GM21526 (cell line): ENCODE measurements at regions not wholly inside any gene's neighbourhood (a gene's known extent, or its start where the extent isn't known, plus 50 kb on each side); places are given as distances from the start of the nearest gene placed in this dataset.

ENCODE experiments used
- ATAC-seq: cut with Tn5 transposase; IDR thresholded peaks from one replicate; pipeline ENCODE4 v1.9.1; 2021; ENCODE audit warnings: moderate library complexity; ENCODE audit not compliant: unreplicated experiment, low FRiP score

- no peak for ATAC-seq
Measured at GRCh38 chr3:66592016-66592761, 91.4 kb upstream of the LRIG1 start.

DNA sequence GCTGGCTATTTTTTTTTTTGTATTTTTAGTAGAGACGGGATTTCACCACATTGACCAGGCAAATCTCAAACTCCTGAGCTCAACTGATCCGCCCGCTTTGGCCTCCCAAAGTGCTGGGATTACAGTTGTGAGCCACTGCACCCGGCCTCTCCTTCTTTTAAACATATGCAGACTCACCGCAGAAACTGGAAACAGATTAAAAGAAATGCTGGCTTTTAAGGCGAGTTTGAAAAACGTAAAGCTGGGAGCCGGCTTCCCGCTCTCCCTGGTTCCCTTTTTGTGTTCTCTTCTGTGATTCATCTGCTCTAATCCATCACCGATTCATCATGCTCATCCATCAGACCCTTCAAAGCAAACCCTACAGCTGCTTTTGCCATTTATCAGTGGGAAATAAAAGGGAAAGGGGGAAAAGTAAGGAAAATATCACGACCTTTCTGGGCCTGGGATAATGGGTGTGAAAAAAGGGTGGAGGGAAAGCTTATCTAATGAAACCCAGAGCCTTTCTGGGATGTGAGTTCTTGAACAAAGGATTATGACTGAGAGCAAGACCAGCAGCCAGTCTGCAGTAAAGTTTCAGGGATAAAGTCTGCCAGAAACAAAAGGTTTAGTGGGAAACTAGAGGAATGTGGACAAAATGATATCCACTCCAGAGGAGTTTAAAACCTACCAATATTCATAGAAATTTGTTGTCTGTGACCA is 92.3 kb upstream of the LRIG1 start:
- no peak for ATAC-seq

GRCh38 chr3:66593978-66594377 is 93.2 kb upstream of the LRIG1 start:
- ATAC-seq = no peak

GRCh38 chr3:66597308-66597863 is 96.6 kb upstream of the LRIG1 start:
- no peak for ATAC-seq

- ATAC-seq = no peak
Measured at GRCh38 chr3:66598168-66598567, 97.3 kb upstream of the LRIG1 start.

DNA sequence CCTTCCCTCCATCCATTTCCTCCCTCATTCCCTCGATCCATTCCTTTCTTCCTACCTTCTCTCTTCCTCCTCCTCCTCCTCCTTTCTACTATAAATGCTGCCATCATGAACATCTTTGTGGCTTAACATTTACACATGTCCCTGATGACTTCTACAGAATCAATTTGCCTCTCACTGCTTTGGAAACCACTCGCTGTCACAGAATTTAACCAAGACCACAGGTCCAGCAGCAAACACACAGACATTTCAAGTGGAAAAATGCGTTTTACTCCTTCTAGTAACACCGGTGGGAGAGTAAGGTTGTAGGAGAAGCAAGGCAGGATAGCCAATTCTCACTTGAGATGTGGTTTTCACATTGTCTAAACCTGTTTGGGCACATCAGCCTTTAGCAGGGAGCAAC is 101.4 kb upstream of the LRIG1 start:
- no peak for ATAC-seq

DNA sequence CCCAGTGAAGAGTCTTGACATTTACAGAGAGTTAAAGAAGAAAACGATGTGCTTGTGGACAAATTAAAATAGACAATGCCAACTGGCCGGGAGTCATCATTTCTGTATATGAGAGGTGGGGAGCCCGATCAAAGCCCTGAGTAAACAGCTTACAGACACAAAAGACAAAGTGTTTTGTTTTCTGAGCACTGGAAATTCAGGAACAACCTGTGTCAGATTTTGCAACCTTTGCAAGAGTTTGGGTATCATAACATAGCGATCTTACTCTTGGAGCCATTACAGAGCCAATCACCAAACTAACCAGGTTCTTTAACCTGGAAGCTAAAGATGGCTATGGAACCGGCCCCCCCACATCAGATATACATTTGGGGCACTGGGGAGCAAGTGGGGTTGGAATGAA is 101.9 kb upstream of the LRIG1 start:
- no peak for ATAC-seq

DNA sequence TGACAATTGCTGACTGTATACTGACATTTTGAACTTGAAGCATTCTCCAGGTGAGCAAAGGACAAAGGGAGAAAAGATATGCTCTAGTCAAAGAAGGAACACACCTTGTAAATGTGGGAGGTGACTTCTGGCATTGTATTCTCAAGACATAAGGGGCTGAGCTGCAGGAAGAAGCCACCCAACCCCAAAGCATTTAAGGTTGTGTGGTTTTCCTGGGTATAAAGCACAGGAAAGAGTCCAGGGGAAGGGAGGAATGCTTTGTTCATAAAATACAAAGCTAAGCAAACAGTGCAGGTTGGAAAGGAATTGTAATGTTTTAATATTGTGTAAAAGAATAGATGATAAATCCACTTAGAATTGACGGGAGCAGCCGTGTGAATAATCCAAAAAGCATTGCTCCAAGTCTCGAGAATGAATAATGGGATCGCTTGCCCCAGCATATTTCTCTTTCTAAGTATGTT is 102.4 kb upstream of the LRIG1 start:
- ATAC-seq = no peak

DNA sequence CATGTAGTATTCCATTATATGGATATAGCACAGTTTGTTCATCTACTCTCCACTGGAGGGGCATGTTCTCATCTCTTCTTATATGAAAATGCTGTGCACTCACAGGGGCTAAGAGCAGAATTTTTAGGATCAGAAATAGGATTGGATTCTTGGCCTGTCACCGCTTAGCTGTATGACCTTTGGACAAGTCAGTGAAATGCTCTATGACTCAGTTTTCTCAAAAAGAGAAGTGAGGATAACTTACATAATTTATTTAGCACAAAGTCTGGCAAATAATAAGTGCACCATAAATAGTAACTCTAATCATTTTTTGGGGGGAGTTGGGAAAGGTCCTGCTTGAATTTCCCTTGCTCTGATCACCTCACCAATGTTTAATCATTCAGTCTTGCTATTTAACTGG is 103.7 kb upstream of the LRIG1 start:
- no peak for ATAC-seq

GRCh38 chr3:66606126-66606525 is 105.3 kb upstream of the LRIG1 start:
- ATAC-seq = no peak

DNA sequence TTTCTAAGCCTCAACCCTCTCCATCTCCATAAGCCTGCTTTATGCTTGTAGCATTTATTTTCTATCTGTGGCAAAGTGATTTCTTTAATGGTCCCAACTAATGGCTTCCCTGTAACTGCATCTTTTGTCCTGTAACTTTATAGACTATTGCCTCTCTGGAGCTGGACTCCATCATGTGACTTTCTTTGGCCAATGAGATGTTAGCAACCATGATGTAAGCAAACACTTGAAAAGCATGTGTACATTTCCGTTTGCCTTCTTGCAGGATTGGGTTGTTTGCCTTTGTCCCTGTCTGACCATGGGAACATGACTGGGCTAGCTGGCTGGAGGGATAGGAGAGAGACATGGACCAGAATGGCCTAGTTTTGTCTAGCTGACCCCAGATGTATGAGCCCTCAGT is 106.0 kb upstream of the LRIG1 start:
- ATAC-seq = no peak

- no peak for ATAC-seq
Measured at GRCh38 chr3:66609660-66610561, 109.1 kb upstream of the LRIG1 start.

GRCh38 chr3:66610562-66610909 is 109.7 kb upstream of the LRIG1 start:
- no peak for ATAC-seq

- no peak for ATAC-seq
Measured at GRCh38 chr3:66615643-66616301, 115.0 kb upstream of the LRIG1 start.

GRCh38 chr3:66617351-66617750 is 116.5 kb upstream of the LRIG1 start:
- no peak for ATAC-seq

DNA sequence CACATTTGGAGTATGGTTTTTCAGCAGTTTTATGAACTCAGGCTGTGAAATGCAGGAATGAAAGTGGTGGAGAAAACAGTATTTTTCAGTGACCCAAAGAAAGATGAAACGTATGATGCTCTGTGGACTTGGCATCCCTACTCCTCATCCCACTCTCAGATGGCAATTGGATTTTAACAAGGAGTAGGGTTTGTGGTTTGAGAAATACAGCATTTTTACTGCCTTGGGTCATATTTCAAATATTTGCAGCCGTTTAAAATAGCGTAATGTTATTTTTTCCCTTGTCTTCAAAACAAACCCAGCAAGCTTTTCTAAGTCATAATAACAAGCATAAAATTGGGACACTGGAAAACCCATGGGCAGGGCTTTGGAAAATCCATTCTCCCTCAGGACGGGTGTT is 117.2 kb upstream of the LRIG1 start:
- ATAC-seq = no peak

GRCh38 chr3:66620296-66620695 is 119.5 kb upstream of the LRIG1 start:
- no peak for ATAC-seq

- ATAC-seq = no peak
Measured at GRCh38 chr3:66622756-66623457, 122.1 kb upstream of the LRIG1 start.

DNA sequence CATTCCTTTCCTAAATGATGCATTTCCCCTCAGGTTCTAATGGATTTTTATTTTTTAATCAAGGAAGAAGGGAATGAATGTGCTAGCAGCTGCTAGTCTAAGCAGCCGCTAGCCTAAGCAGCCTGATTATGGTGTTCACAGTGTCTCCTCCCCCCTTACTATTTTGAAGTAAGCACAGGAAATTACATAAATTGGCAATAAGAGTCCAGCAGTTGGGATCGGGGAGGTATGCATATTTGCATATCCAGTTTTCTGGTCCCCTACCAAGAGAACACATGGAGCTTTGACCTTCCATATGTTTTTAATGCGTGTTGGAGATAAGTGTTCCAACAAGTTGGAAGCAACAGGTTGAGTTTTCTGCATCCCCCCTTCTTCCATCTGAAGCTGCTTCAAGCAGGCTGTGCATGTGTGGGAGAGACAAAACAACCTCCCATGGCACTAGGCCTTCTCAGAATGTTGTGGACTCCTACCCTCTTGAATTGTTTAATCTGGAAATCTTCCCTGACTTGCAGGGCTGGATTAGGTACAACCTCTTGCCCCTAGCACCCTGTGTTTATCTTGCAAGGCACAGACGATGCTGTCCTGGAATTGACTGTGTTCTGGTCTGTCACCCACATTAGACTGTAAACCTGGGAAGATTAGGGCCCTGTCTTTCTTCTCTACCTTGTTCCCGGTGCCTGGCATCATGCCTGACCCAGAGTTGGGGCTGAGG is 124.8 kb upstream of the LRIG1 start:
- no peak for ATAC-seq
